ENCODE measurements at regions not wholly inside any gene's neighbourhood (a gene's known extent, or its start where the extent isn't known, plus 50 kb on each side); places are given as distances from the start of the nearest gene placed in this dataset.
"Not testable (repeated sequence)": the region's sequence is repeated elsewhere in the genome, so short reads cannot be mapped to it uniquely, and the experiment has no call there.

- no peaks in the 10 kb centered on the region for H3K9me3 ChIP-seq
- H3K27me3 ChIP-seq (ENCODE audit: low read depth) = no peaks in the 10 kb centered on the region
- H3K4me1 ChIP-seq = no peaks in the 10 kb centered on the region
- DNase-seq (ENCODE audit: low spot score in 2 of 2) = no peak
- in situ Hi-C loops (cut with MboI; ENCODE audit: low sequenced_read_pairs) = no loop called here
- no peak overlapping the region for H3K4me3 ChIP-seq
- no peaks in the 10 kb centered on the region for H3K36me3 ChIP-seq (replicated peaks)
Measured at GRCh38 chr6:169132352-169132940, 121.2 kb downstream of the THBS2 start.

- Histone ChIP-seq H3K9me3 (no peaks in the 10 kb centered on the region), H3K4me3 (no peak overlapping the region), H3K4me1 (no peaks in the 10 kb centered on the region), H3K36me3 (replicated peaks) (no peaks in the 10 kb centered on the region), H3K27me3 (ENCODE audit: low read depth) (no peaks in the 10 kb centered on the region)
- in situ Hi-C loops (cut with MboI; ENCODE audit: low sequenced_read_pairs) = no loop called here
- DNase-seq (ENCODE audit: low spot score in 2 of 2) = no peak
Measured at GRCh38 chr6:169131390-169131789, 122.3 kb downstream of the THBS2 start.

GRCh38 chr6:169130113-169130512, 123.5 kb downstream of the THBS2 start:
- Histone ChIP-seq H3K4me3 (no peak overlapping the region), H3K36me3 (replicated peaks) (no peaks in the 10 kb centered on the region), H3K9me3 (no peaks in the 10 kb centered on the region), H3K4me1 (no peaks in the 10 kb centered on the region), H3K27me3 (ENCODE audit: low read depth) (no peaks in the 10 kb centered on the region)
- in situ Hi-C loops (cut with MboI; ENCODE audit: low sequenced_read_pairs) = no loop called here
- DNase-seq (ENCODE audit: low spot score in 2 of 2) = no peak

- no peaks in the 10 kb centered on the region for H3K9me3 ChIP-seq
- H3K4me3 ChIP-seq = no peak overlapping the region
- no peak for DNase-seq (ENCODE audit: low spot score in 2 of 2)
- no peaks in the 10 kb centered on the region for H3K27me3 ChIP-seq (ENCODE audit: low read depth)
- in situ Hi-C loops (cut with MboI; ENCODE audit: low sequenced_read_pairs) = no loop called here
- no peaks in the 10 kb centered on the region for H3K4me1 ChIP-seq
- no peaks in the 10 kb centered on the region for H3K36me3 ChIP-seq (replicated peaks)
Measured at GRCh38 chr6:169121013-169121412, 132.6 kb downstream of the THBS2 start.

- Histone ChIP-seq H3K9me3 (no peaks in the 10 kb centered on the region), H3K4me1 (no peaks in the 10 kb centered on the region), H3K36me3 (replicated peaks) (no peaks in the 10 kb centered on the region), H3K4me3 (no peak overlapping the region), H3K27me3 (ENCODE audit: low read depth) (no peaks in the 10 kb centered on the region)
- no peak for DNase-seq (ENCODE audit: low spot score in 2 of 2)
- in situ Hi-C loops (cut with MboI; ENCODE audit: low sequenced_read_pairs) = no loop called here
Measured at GRCh38 chr6:169119669-169120068, 134.0 kb downstream of the THBS2 start.

GRCh38 chr6:169118346-169118830, 135.3 kb downstream of the THBS2 start:
- no peaks in the 10 kb centered on the region for H3K36me3 ChIP-seq (replicated peaks)

GRCh38 chr6:169117663-169118062, 136.0 kb downstream of the THBS2 start:
- DNase-seq (ENCODE audit: low spot score in 2 of 2) = no peak
- in situ Hi-C loops (cut with MboI; ENCODE audit: low sequenced_read_pairs) = no loop called here
- no peaks in the 10 kb centered on the region for H3K27me3 ChIP-seq (ENCODE audit: low read depth)
- H3K36me3 ChIP-seq (replicated peaks) = no peaks in the 10 kb centered on the region
- no peaks in the 10 kb centered on the region for H3K4me1 ChIP-seq
- H3K9me3 ChIP-seq = no peaks in the 10 kb centered on the region
- H3K4me3 ChIP-seq = no peak overlapping the region

More at GRCh38 chr6:169118346-169118830, 135.3 kb downstream of the THBS2 start:
- H3K4me3 ChIP-seq = no peak overlapping the region
- H3K27me3 ChIP-seq (ENCODE audit: low read depth) = no peaks in the 10 kb centered on the region
- H3K4me1 ChIP-seq = no peaks in the 10 kb centered on the region
- no peaks in the 10 kb centered on the region for H3K9me3 ChIP-seq
- in situ Hi-C loops (cut with MboI; ENCODE audit: low sequenced_read_pairs) = no loop called here
- no peak for DNase-seq (ENCODE audit: low spot score in 2 of 2)

GRCh38 chr6:169115632-169116031, 138.0 kb downstream of the THBS2 start:
- in situ Hi-C loops (cut with MboI; ENCODE audit: low sequenced_read_pairs) = no loop called here
- H3K9me3 ChIP-seq = no peaks in the 10 kb centered on the region
- H3K4me1 ChIP-seq = no peaks in the 10 kb centered on the region
- no peak overlapping the region for H3K4me3 ChIP-seq
- H3K27me3 ChIP-seq (ENCODE audit: low read depth) = no peaks in the 10 kb centered on the region
- no peaks in the 10 kb centered on the region for H3K36me3 ChIP-seq (replicated peaks)
- no peak for DNase-seq (ENCODE audit: low spot score in 2 of 2)

GRCh38 chr6:169114632-169115031, 139.0 kb downstream of the THBS2 start:
- H3K4me3 ChIP-seq; in situ Hi-C loops (cut with MboI; ENCODE audit: low sequenced_read_pairs); DNase-seq (ENCODE audit: low spot score in 2 of 2); H3K4me1 ChIP-seq; H3K36me3 ChIP-seq (replicated peaks); H3K9me3 ChIP-seq; H3K27me3 ChIP-seq (ENCODE audit: low read depth): not testable (repeated sequence)

- Histone ChIP-seq H3K4me1 (no peaks in the 10 kb centered on the region), H3K4me3 (no peak overlapping the region)
- DNase-seq (ENCODE audit: low spot score in 2 of 2) = no peak
Measured at GRCh38 chr6:169112483-169113320, 140.9 kb downstream of the THBS2 start.

GRCh38 chr6:169111203-169111602, 142.4 kb downstream of the THBS2 start:
- Histone ChIP-seq H3K9me3 (no peaks in the 10 kb centered on the region), H3K4me1 (no peaks in the 10 kb centered on the region), H3K27me3 (ENCODE audit: low read depth) (no peaks in the 10 kb centered on the region), H3K36me3 (replicated peaks) (no peaks in the 10 kb centered on the region), H3K4me3 (no peak overlapping the region)
- DNase-seq (ENCODE audit: low spot score in 2 of 2) = no peak
- in situ Hi-C loops (cut with MboI; ENCODE audit: low sequenced_read_pairs) = no loop called here

More at GRCh38 chr6:169112483-169113320, 140.9 kb downstream of the THBS2 start:
- Histone ChIP-seq H3K27me3 (ENCODE audit: low read depth) (no peaks in the 10 kb centered on the region), H3K36me3 (replicated peaks) (no peaks in the 10 kb centered on the region), H3K9me3 (no peaks in the 10 kb centered on the region)
- in situ Hi-C loops (cut with MboI; ENCODE audit: low sequenced_read_pairs) = no loop called here

- no peak for DNase-seq (ENCODE audit: low spot score in 2 of 2)
- no peaks in the 10 kb centered on the region for H3K4me1 ChIP-seq
- H3K36me3 ChIP-seq (replicated peaks) = no peaks in the 10 kb centered on the region
- H3K27me3 ChIP-seq (ENCODE audit: low read depth) = no peaks in the 10 kb centered on the region
- in situ Hi-C loops (cut with MboI; ENCODE audit: low sequenced_read_pairs) = no loop called here
- no peaks in the 10 kb centered on the region for H3K9me3 ChIP-seq
- H3K4me3 ChIP-seq = no peak overlapping the region
Measured at GRCh38 chr6:169109411-169110220, 144.0 kb downstream of the THBS2 start.

- no peaks in the 10 kb centered on the region for H3K36me3 ChIP-seq (replicated peaks)
- no peaks in the 10 kb centered on the region for H3K27me3 ChIP-seq (ENCODE audit: low read depth)
- H3K4me3 ChIP-seq = no peak overlapping the region
- no peak for DNase-seq (ENCODE audit: low spot score in 2 of 2)
- in situ Hi-C loops (cut with MboI; ENCODE audit: low sequenced_read_pairs) = no loop called here
- H3K4me1 ChIP-seq = no peaks in the 10 kb centered on the region
- H3K9me3 ChIP-seq = no peaks in the 10 kb centered on the region
Measured at GRCh38 chr6:169108753-169109152, 144.9 kb downstream of the THBS2 start.

- no peak for DNase-seq (ENCODE audit: low spot score in 2 of 2)
- no peaks in the 10 kb centered on the region for H3K27me3 ChIP-seq (ENCODE audit: low read depth)
- no peaks in the 10 kb centered on the region for H3K9me3 ChIP-seq
- in situ Hi-C loops (cut with MboI; ENCODE audit: low sequenced_read_pairs) = no loop called here
- H3K4me1 ChIP-seq = no peaks in the 10 kb centered on the region
- H3K36me3 ChIP-seq (replicated peaks) = no peaks in the 10 kb centered on the region
- no peak overlapping the region for H3K4me3 ChIP-seq
Measured at GRCh38 chr6:169106176-169106575, 147.5 kb downstream of the THBS2 start.

All from HAP-1 (cell line).